Spleen (tissue), 7 donors: ENCODE measurements at regions not wholly inside any gene's neighbourhood (a gene's known extent, or its start where the extent isn't known, plus 50 kb on each side); places are given as distances from the start of the nearest gene placed in this dataset.

ENCODE experiments used
- CTCF ChIP-seq, 11 experiments: fragments of 200-600 bp in 7 of 11; fragments of 450-650 bp in 4 of 11; sonication (generic) in 4 of 11; IDR thresholded peaks in 8 of 11; conservative IDR thresholded peaks in 3 of 11; 1 replicate in 7 of 11; 2 replicates in 4 of 11; pipeline versions ENCODE4 v1.4.0 to v1.8.0; 2016 to 2021; ENCODE audit warnings: antibody characterized with exemption in 11 of 11, inconsistent platforms in 4 of 11, mild to moderate bottlenecking in 1 of 11
- POLR2A ChIP-seq, 3 donors: fragments of 450-650 bp; IDR thresholded peaks; one replicate each; pipeline ENCODE4 v1.5.1; 2017; ENCODE audit warnings: antibody characterized with exemption in 3 of 3, mild to moderate bottlenecking in 1 of 3
- donor health status: DM: no; HTN: no; CAD: no; lungs with moderate emphysema.
- donor health status: DM: no; HTN: no; CAD: no.
- donor health status: DM: no; HTN: no; CAD: no.

- TF ChIP-seq POLR2A (IDR thresholded peaks at IDR 0.05) (no peak), CTCF (IDR thresholded peaks at IDR 0.05 in 8 of 11, conservative IDR thresholded peaks at IDR 0.05 in 3 of 11) (no peak)
Observed at GRCh38 chr16:11452298-11452697, 107.0 kb downstream of the RMI2 start.
